WTC11 (cell line): ENCODE measurements at regions not wholly inside any gene's neighbourhood (a gene's known extent, or its start where the extent isn't known, plus 50 kb on each side); places are given as distances from the start of the nearest gene placed in this dataset.

ENCODE experiments used
- ATAC-seq: fragments of 200-7000 bp; cut with Tn5 transposase; 2 replicates; pipeline ENCODE4 v1.10.0; 2021; ENCODE audit warnings: mild to moderate bottlenecking, moderate library complexity
- CTCF ChIA-PET: fragments of 300-600 bp; sonication (Branson Sonifier 250); formaldehyde crosslinking; loops from one replicate; lab custom pipeline; 2021; ENCODE audit warnings: antibody characterized with exemption; lab: Charles Lee
- POLR2A ChIA-PET: fragments of 350-600 bp; sonication (Branson Sonifier 250); formaldehyde crosslinking; loops from one replicate; lab custom pipeline; 2021; ENCODE audit warnings: antibody characterized with exemption; lab: Charles Lee
- DNase-seq: peaks from one replicate; pipeline ENCODE4 v3.0.0; 2021; ENCODE audit warnings: low spot score
- H3K27ac Mint-ChIP-seq: 2 replicates; pipeline ENCODE4 v1.8.0; 2021; ENCODE audit warnings: mixed read lengths
- H3K27me3 Mint-ChIP-seq: 2 replicates; pipeline ENCODE4 v1.8.0; 2021; ENCODE audit warnings: low read depth, mild to moderate bottlenecking, moderate library complexity, mixed read lengths
- H3K36me3 Mint-ChIP-seq: 2 replicates; pipeline ENCODE4 v1.8.0; 2021; ENCODE audit warnings: mixed read lengths
- H3K4me1 Mint-ChIP-seq: 2 replicates; pipeline ENCODE4 v1.8.0; 2022; ENCODE audit warnings: mixed read lengths
- H3K4me3 Mint-ChIP-seq: 2 replicates; pipeline ENCODE4 v1.8.0; 2021; ENCODE audit warnings: mild to moderate bottlenecking, moderate library complexity, mixed read lengths
- H3K9me3 Mint-ChIP-seq: 2 replicates; pipeline ENCODE4 v1.8.0; 2021; ENCODE audit warnings: mixed read lengths
- AFF4 ChIP-seq: sonication (generic); formaldehyde crosslinking; IDR thresholded peaks from 2 replicates; pipeline ENCODE4 v1.8.1; 2023; ENCODE audit warnings: mild to moderate bottlenecking, missing genetic modification reagents, borderline replicate concordance
- ETV6 ChIP-seq: sonication (generic); formaldehyde crosslinking; IDR thresholded peaks from 2 replicates; pipeline ENCODE4 v1.8.1; 2022; ENCODE audit warnings: mild to moderate bottlenecking, missing genetic modification reagents
- FOXP4 ChIP-seq: sonication (generic); formaldehyde crosslinking; IDR thresholded peaks from 2 replicates; pipeline ENCODE4 v1.8.0; 2022; ENCODE audit warnings: mild to moderate bottlenecking, missing genetic modification reagents
- IRF2 ChIP-seq: sonication (generic); formaldehyde crosslinking; IDR thresholded peaks from 2 replicates; pipeline ENCODE4 v1.8.0; 2022; ENCODE audit warnings: low read depth, missing genetic modification reagents, borderline replicate concordance
- KAT7 ChIP-seq: sonication (generic); formaldehyde crosslinking; IDR thresholded peaks from 2 replicates; pipeline ENCODE4 v1.8.1; 2023; ENCODE audit warnings: missing genetic modification reagents, mild to moderate bottlenecking, borderline replicate concordance
- MXD4 ChIP-seq: fragments of 250-450 bp; sonication (Bioruptor Pico); IDR thresholded peaks from 2 replicates; pipeline ENCODE4 v1.8.0; 2021; ENCODE audit warnings: mild to moderate bottlenecking, moderate library complexity, borderline replicate concordance
- MYBL2 ChIP-seq: sonication (generic); formaldehyde crosslinking; IDR thresholded peaks from 2 replicates; pipeline ENCODE4 v1.8.1; 2023; ENCODE audit warnings: mild to moderate bottlenecking, moderate library complexity, missing genetic modification reagents
- NFE2L1 ChIP-seq: sonication (generic); formaldehyde crosslinking; IDR thresholded peaks from 2 replicates; pipeline ENCODE4 v1.8.1; 2023; ENCODE audit warnings: missing genetic modification reagents
- NFYB ChIP-seq: sonication (generic); formaldehyde crosslinking; conservative IDR thresholded peaks from 2 replicates; pipeline ENCODE4 v1.8.0; 2022; ENCODE audit warnings: low read depth, missing genetic modification reagents
- PREB ChIP-seq: sonication (generic); formaldehyde crosslinking; IDR thresholded peaks from 2 replicates; pipeline ENCODE4 v1.8.1; 2022; ENCODE audit warnings: mild to moderate bottlenecking, missing genetic modification reagents, moderate library complexity, borderline replicate concordance
- SMAD3 ChIP-seq: sonication (generic); formaldehyde crosslinking; IDR thresholded peaks from 2 replicates; pipeline ENCODE4 v1.8.0; 2022; ENCODE audit warnings: missing genetic modification reagents, mild to moderate bottlenecking, borderline replicate concordance
- TEAD1 ChIP-seq: sonication (generic); formaldehyde crosslinking; IDR thresholded peaks from 2 replicates; pipeline ENCODE4 v1.8.0; 2022; ENCODE audit warnings: mild to moderate bottlenecking, missing genetic modification reagents
- ZNF138 ChIP-seq: sonication (generic); formaldehyde crosslinking; conservative IDR thresholded peaks from 2 replicates; pipeline ENCODE4 v1.8.1; 2022; ENCODE audit warnings: mild to moderate bottlenecking, moderate library complexity, missing genetic modification reagents
- ZNF263 ChIP-seq: sonication (generic); formaldehyde crosslinking; IDR thresholded peaks from 2 replicates; pipeline ENCODE4 v1.8.1; 2022; ENCODE audit warnings: low read depth, mild to moderate bottlenecking, moderate library complexity, missing genetic modification reagents
- ZNF512 ChIP-seq: sonication (generic); formaldehyde crosslinking; IDR thresholded peaks from 2 replicates; pipeline ENCODE4 v1.8.1; 2022; ENCODE audit warnings: missing genetic modification reagents, borderline replicate concordance
- TF ChIP-seq, protein P1 (sequence below): fragments of 250-450 bp; sonication (Bioruptor Pico); IDR thresholded peaks from 2 replicates; pipeline ENCODE4 v1.9.0; 2021; ENCODE audit warnings: mild to moderate bottlenecking, borderline replicate concordance

DNA sequence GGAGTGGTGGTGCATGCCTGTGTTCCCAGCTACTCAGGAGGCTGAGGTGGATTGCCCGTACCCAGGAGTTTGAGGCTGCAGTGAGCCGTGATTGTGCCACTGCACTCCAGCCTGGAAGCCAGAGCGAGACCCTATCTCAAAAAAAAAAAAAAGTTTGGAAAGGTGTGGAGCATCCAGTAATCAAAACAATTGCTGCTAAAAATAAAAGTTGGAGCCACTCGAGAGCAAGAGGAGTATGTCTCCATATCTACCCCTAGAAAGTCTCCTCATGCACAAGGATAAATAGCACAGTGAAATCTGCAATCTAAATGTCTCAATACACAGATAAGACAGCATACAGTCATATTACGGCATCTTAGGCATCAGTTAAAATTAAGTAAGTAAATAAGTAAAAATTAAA is 81.5 kb upstream of the NEBL start (continued):
- TF ChIP-seq ETV6 (CRISPR knock-in tag) (no peak), ZNF138 (CRISPR knock-in tag) (no peak)

- peak overlapping the region; percentile 37; the same call in 1 of the 2 replicates for H3K27ac Mint-ChIP-seq
- 0 out of 2 replicates have a peak, but pooled peaks cover 3% of the 10 kb centered on the region for H3K4me1 Mint-ChIP-seq
- H3K36me3 Mint-ChIP-seq, result no peaks in the 10 kb centered on the region
- ATAC-seq (peak; percentile 48; the same call in 1 of the 2 replicates), DNase-seq (no peak)
- H3K4me3 Mint-ChIP-seq, result no peak overlapping the region
- CTCF ChIA-PET, result interaction anchor here (0.7 kb wide), 1 partner anchor 16 kb away, joined by 3 read pairs; no protein-coding TSS in a partner anchor
- H3K27me3 Mint-ChIP-seq, result no peaks in the 10 kb centered on the region
- POLR2A ChIA-PET, result no interaction called here
- TF ChIP-seq SMAD3 (CRISPR knock-in tag) (no peak), MYBL2 (CRISPR knock-in tag) (no peak), ZNF263 (CRISPR knock-in tag) (no peak), PREB (CRISPR knock-in tag) (no peak), KAT7 (CRISPR knock-in tag) (no peak), IRF2 (no peak), AFF4 (no peak), NFYB (no peak), MXD4 (CRISPR knock-in tag) (no peak), NFE2L1 (CRISPR knock-in tag) (no peak), ZNF512 (CRISPR knock-in tag) (no peak), TEAD1 (CRISPR knock-in tag) (no peak), FOXP4 (CRISPR knock-in tag) (no peak)
- TF ChIP-seq, protein P1, sequence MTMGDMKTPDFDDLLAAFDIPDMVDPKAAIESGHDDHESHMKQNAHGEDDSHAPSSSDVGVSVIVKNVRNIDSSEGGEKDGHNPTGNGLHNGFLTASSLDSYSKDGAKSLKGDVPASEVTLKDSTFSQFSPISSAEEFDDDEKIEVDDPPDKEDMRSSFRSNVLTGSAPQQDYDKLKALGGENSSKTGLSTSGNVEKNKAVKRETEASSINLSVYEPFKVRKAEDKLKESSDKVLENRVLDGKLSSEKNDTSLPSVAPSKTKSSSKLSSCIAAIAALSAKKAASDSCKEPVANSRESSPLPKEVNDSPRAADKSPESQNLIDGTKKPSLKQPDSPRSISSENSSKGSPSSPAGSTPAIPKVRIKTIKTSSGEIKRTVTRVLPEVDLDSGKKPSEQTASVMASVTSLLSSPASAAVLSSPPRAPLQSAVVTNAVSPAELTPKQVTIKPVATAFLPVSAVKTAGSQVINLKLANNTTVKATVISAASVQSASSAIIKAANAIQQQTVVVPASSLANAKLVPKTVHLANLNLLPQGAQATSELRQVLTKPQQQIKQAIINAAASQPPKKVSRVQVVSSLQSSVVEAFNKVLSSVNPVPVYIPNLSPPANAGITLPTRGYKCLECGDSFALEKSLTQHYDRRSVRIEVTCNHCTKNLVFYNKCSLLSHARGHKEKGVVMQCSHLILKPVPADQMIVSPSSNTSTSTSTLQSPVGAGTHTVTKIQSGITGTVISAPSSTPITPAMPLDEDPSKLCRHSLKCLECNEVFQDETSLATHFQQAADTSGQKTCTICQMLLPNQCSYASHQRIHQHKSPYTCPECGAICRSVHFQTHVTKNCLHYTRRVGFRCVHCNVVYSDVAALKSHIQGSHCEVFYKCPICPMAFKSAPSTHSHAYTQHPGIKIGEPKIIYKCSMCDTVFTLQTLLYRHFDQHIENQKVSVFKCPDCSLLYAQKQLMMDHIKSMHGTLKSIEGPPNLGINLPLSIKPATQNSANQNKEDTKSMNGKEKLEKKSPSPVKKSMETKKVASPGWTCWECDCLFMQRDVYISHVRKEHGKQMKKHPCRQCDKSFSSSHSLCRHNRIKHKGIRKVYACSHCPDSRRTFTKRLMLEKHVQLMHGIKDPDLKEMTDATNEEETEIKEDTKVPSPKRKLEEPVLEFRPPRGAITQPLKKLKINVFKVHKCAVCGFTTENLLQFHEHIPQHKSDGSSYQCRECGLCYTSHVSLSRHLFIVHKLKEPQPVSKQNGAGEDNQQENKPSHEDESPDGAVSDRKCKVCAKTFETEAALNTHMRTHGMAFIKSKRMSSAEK, result no peak
- peaks cover 12% of the 10 kb centered on the region for H3K9me3 Mint-ChIP-seq
These were observed 80.2 kb upstream of the NEBL start for GRCh38 chr10:20977300-20977699.
